Progenitor cell of endocrine pancreas (in vitro differentiated cells): ENCODE measurements at regions not wholly inside any gene's neighbourhood (a gene's known extent, or its start where the extent isn't known, plus 50 kb on each side); places are given as distances from the start of the nearest gene placed in this dataset.
"Not testable (repeated sequence)": the region's sequence is repeated elsewhere in the genome, so short reads cannot be mapped to it uniquely, and the experiment has no call there.

Experiments used
- DNase-seq: peaks from one replicate; pipeline ENCODE4 v3.0.0; 2021; ENCODE audit warnings: low spot score; ENCODE audit not compliant: unreplicated experiment
- H3K27ac Mint-ChIP-seq: 2 replicates; pipeline ENCODE4 v1.8.0; 2021; ENCODE audit warnings: mild to moderate bottlenecking, moderate library complexity, mixed read lengths
- H3K27me3 Mint-ChIP-seq: 2 replicates; pipeline ENCODE4 v1.8.0; 2021; ENCODE audit warnings: mixed read lengths
- H3K36me3 Mint-ChIP-seq: 2 replicates; pipeline ENCODE4 v1.8.0; 2022; ENCODE audit warnings: mixed read lengths; ENCODE audit not compliant: insufficient read depth
- H3K4me1 Mint-ChIP-seq: 2 replicates; pipeline ENCODE4 v1.8.0; 2021; ENCODE audit warnings: low read depth, mixed read lengths
- H3K4me3 Mint-ChIP-seq: 2 replicates; pipeline ENCODE4 v1.8.0; 2021; ENCODE audit warnings: low read depth, mild to moderate bottlenecking, moderate library complexity, mixed read lengths
- H3K9me3 Mint-ChIP-seq: 2 replicates; pipeline ENCODE4 v1.8.0; 2021; ENCODE audit warnings: low read depth, mixed read lengths
- TF ChIP-seq, protein P1 (sequence below): fragments of 200-600 bp; sonication (generic); IDR thresholded peaks from one replicate; pipeline ENCODE4 v1.5.0; 2021; ENCODE audit warnings: antibody characterized with exemption, mild to moderate bottlenecking; ENCODE audit not compliant: unreplicated experiment

DNA sequence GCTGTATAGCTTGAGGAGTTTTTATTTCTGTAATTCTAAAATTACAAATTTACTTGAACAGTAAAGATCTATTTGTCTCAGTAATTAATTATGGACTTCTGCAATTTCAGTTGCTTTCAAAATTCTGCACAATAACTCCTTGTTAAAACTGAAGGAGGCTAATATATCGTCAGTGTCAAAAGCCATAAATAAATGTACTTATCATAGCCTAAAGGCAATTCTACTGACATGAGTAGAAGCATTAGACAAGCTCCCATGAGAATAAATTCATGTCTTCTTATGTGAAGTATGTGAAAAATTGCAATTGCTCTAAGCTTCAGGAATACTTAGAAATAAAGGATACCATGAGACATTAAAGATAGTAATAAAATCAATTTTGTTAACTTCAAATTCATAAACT is 381.2 kb upstream of the PCDH10 start:
- Mint-ChIP-seq H3K4me1 (no peaks in the 10 kb centered on the region), H3K4me3 (no peak overlapping the region), H3K9me3 (no peaks in the 10 kb centered on the region), H3K27ac (no peak overlapping the region), H3K36me3 (no peaks in the 10 kb centered on the region), H3K27me3 (no peaks in the 10 kb centered on the region)
- TF ChIP-seq, protein P1, sequence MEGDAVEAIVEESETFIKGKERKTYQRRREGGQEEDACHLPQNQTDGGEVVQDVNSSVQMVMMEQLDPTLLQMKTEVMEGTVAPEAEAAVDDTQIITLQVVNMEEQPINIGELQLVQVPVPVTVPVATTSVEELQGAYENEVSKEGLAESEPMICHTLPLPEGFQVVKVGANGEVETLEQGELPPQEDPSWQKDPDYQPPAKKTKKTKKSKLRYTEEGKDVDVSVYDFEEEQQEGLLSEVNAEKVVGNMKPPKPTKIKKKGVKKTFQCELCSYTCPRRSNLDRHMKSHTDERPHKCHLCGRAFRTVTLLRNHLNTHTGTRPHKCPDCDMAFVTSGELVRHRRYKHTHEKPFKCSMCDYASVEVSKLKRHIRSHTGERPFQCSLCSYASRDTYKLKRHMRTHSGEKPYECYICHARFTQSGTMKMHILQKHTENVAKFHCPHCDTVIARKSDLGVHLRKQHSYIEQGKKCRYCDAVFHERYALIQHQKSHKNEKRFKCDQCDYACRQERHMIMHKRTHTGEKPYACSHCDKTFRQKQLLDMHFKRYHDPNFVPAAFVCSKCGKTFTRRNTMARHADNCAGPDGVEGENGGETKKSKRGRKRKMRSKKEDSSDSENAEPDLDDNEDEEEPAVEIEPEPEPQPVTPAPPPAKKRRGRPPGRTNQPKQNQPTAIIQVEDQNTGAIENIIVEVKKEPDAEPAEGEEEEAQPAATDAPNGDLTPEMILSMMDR: no peak
- DNase-seq: no peak

DNA sequence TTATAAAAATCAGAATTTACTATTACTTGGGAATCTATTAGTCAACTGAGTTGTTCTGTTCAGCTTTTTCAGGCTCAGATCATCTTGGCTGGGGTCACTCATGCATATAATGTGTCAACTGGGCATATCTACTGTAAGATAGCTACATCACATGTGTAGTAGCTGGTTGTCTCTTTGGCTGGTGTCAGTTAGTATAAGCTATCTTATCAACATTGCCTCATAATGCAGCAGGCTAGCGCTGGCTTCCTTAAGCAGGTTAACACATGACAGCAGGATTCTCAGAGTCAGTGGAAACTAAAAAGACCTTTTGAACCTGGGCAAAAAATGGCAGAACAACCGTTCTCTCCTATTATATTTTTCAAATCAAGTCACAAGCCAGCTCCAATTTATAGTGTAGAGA is 378.3 kb upstream of the PCDH10 start:
- Mint-ChIP-seq H3K4me1 (no peaks in the 10 kb centered on the region), H3K27ac (no peak overlapping the region), H3K27me3 (no peaks in the 10 kb centered on the region), H3K36me3 (no peaks in the 10 kb centered on the region), H3K4me3 (no peak overlapping the region), H3K9me3 (no peaks in the 10 kb centered on the region)
- TF ChIP-seq, protein P1: no peak
- DNase-seq: no peak

DNA sequence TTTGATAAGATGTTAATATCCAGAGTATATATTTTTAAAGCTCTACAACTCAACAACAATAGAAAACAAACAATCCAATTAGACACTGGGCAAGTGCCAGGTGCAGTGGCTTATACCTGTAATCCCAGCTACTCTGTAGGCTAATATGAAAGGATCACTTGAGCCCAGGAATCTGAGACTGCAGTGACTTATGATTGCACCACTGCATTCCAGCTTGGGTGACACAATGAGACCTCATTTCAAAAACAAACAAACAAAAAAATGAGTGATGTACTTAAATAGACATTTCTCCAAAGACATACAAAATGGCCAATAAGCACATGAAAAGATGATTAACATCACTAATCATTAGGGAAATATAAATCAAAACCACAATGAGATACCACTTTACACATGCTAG is 356.8 kb upstream of the PCDH10 start:
- H3K27ac Mint-ChIP-seq: no peak overlapping the region
- TF ChIP-seq, protein P1: no peak
- no peaks in the 10 kb centered on the region for H3K4me1 Mint-ChIP-seq
- H3K4me3 Mint-ChIP-seq: no peak overlapping the region
- H3K27me3 Mint-ChIP-seq: no peaks in the 10 kb centered on the region
- peaks cover 4% of the 10 kb centered on the region for H3K9me3 Mint-ChIP-seq
- H3K36me3 Mint-ChIP-seq: no peaks in the 10 kb centered on the region
- DNase-seq: no peak

DNA sequence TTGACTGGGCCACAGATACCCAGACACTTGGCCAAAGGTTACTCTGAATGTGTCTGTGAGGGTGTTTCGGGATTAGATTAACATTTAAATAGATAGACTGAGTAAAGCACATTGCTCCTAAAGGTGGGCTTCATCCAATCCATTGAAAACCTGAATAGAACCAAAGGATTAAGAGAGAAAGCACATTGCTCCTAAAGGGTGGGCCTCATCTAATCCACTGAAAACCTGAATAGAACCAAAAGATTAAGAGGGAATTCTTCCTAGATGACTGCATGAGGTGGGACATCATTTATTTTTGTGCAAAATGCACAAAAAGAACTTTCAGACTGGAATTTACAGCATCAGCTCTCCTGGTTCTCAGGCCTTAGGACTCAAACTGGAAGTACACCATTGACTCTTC is 351.2 kb upstream of the PCDH10 start:
- H3K4me3 Mint-ChIP-seq: no peak overlapping the region
- H3K27ac Mint-ChIP-seq: no peak overlapping the region
- H3K36me3 Mint-ChIP-seq: no peaks in the 10 kb centered on the region
- DNase-seq: no peak
- H3K4me1 Mint-ChIP-seq: no peaks in the 10 kb centered on the region
- H3K9me3 Mint-ChIP-seq: no peaks in the 10 kb centered on the region
- no peaks in the 10 kb centered on the region for H3K27me3 Mint-ChIP-seq
- TF ChIP-seq, protein P1: no peak

DNA sequence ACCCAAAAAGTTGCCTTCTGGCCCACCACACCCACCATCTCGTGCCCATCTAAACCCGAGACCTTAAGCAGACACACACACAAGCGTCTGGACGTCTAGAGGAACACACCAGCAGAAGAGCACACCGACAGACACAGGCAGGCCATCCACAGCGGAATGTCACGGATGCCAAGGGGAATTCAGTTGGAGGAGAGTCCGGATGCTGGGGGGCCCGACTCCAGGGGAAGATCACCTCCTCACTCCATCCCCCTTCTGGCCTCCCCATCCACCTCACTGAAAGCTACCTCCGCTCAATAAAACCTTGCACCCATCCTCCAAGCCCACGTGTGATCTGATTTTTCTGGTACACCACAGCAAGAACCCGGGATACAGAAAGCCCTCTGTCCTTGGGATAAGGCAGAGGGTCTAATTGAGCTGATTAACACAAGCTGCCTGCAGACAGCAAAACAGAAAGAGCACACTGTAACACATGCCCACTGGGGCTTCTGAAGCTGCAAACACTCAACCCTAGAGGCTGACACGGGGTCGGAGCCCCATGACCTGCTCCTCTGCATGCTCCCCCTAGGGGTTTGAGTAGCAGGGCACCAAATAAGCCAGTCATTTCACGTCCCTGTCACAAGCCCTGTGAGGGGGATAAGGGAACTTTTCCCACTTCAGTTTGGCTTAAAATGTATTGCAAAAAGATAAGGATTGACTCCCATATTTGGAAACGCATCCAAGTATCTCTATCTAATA is 339.6 kb upstream of the PCDH10 start:
- H3K9me3 Mint-ChIP-seq: no peaks in the 10 kb centered on the region
- no peak for DNase-seq
- no peaks in the 10 kb centered on the region for H3K4me1 Mint-ChIP-seq
- H3K27me3 Mint-ChIP-seq: no peaks in the 10 kb centered on the region
- H3K36me3 Mint-ChIP-seq: no peaks in the 10 kb centered on the region
- TF ChIP-seq, protein P1: peak; percentile 22
- no peak overlapping the region for H3K4me3 Mint-ChIP-seq
- H3K27ac Mint-ChIP-seq: peak overlapping the region; percentile 64

DNA sequence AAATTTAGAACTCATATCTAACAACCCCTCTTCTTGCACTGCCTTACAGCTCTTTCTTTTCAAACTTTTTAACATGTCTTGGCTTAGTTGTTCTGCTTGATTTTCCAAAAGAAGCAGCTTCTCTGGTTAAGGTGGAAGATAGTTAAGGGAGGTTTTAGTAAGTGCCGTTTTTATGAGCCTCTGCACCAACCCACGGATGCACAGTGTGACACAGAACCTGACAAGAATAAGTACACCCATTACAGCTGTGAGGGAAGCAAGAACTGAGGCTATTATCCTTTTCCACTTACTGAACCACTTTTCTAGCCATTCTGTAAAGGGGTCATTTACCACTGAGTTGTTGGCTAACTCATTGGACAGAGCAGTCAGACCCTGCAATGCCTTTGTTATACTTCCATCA is 336.0 kb upstream of the PCDH10 start:
- not testable (repeated sequence) for DNase-seq, H3K4me1 Mint-ChIP-seq, H3K27ac Mint-ChIP-seq, H3K4me3 Mint-ChIP-seq, H3K9me3 Mint-ChIP-seq, H3K27me3 Mint-ChIP-seq, H3K36me3 Mint-ChIP-seq
